HG03159 (cell line): ENCODE measurements at regions not wholly inside any gene's neighbourhood (a gene's known extent, or its start where the extent isn't known, plus 50 kb on each side); places are given as distances from the start of the nearest gene placed in this dataset.

Experiments used
- ATAC-seq: cut with Tn5 transposase; IDR thresholded peaks from one replicate; pipeline ENCODE4 v1.9.1; 2021; ENCODE audit warnings: mild to moderate bottlenecking, moderate library complexity; ENCODE audit not compliant: unreplicated experiment

- ATAC-seq: no peak
These were observed 95.8 kb upstream of the CD180 start for GRCh38 chr5:67292201-67292940.

- ATAC-seq: no peak
These were observed 95.1 kb upstream of the CD180 start for GRCh38 chr5:67291671-67292070.

GRCh38 chr5:67291066-67291465, 94.5 kb upstream of the CD180 start:
- no peak for ATAC-seq

GRCh38 chr5:67290655-67291054, 94.1 kb upstream of the CD180 start:
- ATAC-seq: no peak

GRCh38 chr5:67289763-67290521, 93.3 kb upstream of the CD180 start:
- no peak for ATAC-seq

GRCh38 chr5:67287510-67288268, 91.1 kb upstream of the CD180 start:
- no peak for ATAC-seq

GRCh38 chr5:67286006-67286405, 89.4 kb upstream of the CD180 start:
- no peak for ATAC-seq

- ATAC-seq: no peak
These were observed 87.4 kb upstream of the CD180 start for GRCh38 chr5:67283988-67284487.

GRCh38 chr5:67283275-67283987, 86.8 kb upstream of the CD180 start:
- ATAC-seq: no peak

- no peak for ATAC-seq
These were observed 85.3 kb upstream of the CD180 start for GRCh38 chr5:67281874-67282273.

GRCh38 chr5:67273689-67274356, 77.2 kb upstream of the CD180 start:
- no peak for ATAC-seq

GRCh38 chr5:67272453-67273130, 76.0 kb upstream of the CD180 start:
- no peak for ATAC-seq

GRCh38 chr5:67268231-67269021, 71.8 kb upstream of the CD180 start:
- no peak for ATAC-seq

- no peak for ATAC-seq
These were observed 71.1 kb upstream of the CD180 start for GRCh38 chr5:67267512-67268216.

- no peak for ATAC-seq
These were observed 70.2 kb upstream of the CD180 start for GRCh38 chr5:67266654-67267350.

GRCh38 chr5:67265951-67266350, 69.4 kb upstream of the CD180 start:
- ATAC-seq: no peak

GRCh38 chr5:67263656-67264408, 67.2 kb upstream of the CD180 start:
- ATAC-seq: no peak
